GM18951 (cell line): ENCODE measurements at regions not wholly inside any gene's neighbourhood (a gene's known extent, or its start where the extent isn't known, plus 50 kb on each side); places are given as distances from the start of the nearest gene placed in this dataset.

Experiments used
- POLR2A ChIP-seq: IDR thresholded peaks from 4 replicates; pipeline ENCODE4 v1.6.1; 2011; ENCODE audit warnings: mild to moderate bottlenecking; ENCODE audit not compliant: insufficient read length, insufficient read depth; ENCODE audit errors: extremely low read depth
- in situ Hi-C: fragments of 300-500 bp; cut with MboI; formaldehyde crosslinking; loops from one replicate; pipeline ENCODE4 v1.12.0; 2022; ENCODE audit warnings: low sequenced_read_pairs, mixed read lengths, inconsistent platforms; ENCODE audit not compliant: unreplicated experiment

DNA sequence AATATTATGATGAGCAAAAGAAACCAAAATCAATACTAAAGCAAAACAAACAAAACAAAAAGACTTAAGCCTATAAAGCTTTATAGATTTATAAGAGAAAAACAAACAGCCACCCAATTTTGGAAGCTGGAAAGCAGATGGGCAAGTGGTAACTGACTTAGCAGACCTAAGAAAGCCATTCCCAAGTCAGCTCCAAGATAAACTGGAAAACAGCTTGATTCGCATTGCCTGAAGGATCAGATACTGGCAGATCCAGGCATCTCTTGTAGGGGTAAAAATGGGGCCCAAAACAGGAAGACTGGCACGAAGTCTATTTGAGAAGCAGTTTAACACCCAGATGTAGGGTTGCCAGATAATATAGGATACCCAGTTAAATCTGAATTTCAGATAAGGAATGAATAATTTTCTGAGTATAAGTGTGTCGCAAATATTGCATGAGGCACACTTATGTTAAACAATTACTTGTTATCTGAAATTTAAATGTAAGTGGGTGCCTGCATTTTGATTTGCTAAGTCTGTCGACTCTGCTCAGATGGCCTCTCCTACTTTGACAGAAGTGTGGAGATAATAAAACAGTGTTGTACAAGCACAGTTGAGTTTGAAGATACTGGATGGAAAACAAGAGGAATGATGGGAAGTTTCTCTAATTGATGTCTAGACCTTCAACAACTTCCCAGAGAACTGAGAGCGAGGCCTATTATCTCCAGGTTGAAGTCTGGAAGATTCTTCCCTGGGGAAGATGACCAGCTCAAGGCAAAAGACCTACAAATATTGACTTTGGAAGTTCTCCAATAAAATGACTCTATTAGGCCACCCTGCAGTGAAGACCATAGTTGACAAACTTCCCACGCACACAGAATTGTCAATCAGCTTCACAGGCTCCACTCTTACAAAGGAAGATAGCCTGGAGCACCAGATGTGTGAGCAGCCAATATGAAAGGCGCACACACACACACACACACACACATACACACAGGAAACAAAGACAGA is 113.4 kb downstream of the FAM50B start:
- in situ Hi-C loops: no loop called here
- TF ChIP-seq POLR2A: no peak

DNA sequence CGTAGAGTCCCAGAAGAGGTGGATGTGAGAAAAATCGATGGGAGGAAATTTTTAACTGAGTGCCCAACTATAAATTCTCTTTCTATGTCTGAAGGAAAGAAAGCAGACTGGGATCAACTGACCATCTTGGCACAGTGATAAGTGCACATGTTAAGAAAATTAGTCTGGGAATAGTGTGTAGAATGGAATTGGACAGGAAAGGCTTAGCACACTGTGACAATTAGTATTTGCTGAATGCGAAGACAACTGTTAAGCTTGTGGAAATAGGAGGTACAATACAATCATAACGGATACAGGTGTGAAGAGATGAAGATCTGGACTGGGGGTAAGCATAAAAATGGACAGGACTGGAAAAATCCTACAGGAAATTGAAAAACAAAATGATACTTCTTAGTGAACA is 114.3 kb downstream of the FAM50B start:
- in situ Hi-C loops: no loop called here
- no peak for TF ChIP-seq POLR2A

DNA sequence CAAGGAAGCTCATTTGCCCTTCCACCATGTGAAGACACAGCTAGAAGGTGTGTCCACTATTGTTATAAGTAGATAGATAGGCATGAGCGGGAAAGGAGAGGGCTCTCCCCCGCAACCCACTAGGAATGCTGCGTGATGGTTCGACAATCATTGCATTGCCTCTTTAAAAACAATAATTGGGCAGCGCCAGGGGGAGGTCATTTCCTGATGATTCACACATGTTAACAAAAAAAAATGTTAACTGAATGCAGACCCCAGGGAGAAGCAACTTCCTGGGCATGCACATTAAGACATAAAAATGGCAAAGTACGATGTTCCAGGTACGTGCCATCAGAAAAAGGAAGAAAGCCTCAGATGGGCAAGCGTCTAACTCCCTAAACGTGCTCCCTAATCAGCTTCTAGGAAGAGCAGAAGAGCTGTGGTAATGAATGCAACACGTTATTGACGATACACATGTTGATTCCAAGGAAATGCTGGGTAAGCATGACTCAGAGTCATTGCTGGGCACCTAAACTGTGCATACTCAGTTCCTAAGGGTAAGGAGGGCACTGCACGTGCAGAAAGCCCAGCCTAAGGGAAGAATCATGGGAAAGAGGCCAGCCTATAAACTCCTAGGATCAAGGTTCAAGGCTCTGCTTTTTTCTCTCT is 113.7 kb downstream of the FAM217A start:
- in situ Hi-C loops: no loop called here
- no peak for TF ChIP-seq POLR2A

DNA sequence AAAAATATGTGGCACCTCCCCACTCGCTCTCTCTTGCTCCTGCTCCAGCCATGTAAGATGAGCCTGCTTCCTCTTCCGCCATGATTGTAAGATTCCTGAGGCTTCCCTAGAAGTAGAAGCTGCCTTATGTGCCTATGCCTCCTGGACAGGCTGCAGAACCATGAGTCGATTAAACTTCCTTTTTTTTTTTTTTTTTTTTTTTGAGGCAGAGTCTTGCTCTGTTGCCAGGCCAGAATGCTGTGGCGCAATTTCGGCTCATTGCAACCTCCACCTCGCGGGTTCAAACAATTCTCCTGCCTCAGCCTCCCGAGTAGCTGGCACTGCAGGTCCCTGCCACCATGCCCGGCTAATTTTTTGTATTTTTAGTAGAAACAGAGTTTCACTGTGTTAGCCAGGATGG is 112.5 kb downstream of the FAM217A start:
- in situ Hi-C loops: no loop called here
- no peak for TF ChIP-seq POLR2A

DNA sequence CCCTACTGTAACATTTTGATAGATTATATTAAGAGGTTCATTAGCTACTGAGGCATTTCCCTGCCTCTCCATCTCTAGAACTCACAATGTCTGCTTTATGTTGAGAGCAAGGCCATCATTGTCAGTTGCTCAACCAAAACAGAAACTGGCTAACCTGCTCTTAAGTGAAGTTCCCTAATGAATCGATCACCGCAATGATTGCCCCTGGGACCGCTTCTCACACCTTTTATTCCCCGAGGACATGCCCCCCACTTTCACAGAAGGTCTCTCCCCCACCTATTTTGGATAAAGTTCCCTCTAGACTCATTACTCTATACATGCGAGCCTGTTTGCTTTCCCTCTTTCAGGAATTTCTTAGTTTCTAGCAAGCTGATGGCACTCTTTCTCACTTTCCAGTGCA is 108.8 kb downstream of the FAM217A start:
- no peak for TF ChIP-seq POLR2A
- in situ Hi-C loops: loop anchor here (10.0 kb wide), 1 partner anchor 225 kb away; no protein-coding TSS in a partner anchor

DNA sequence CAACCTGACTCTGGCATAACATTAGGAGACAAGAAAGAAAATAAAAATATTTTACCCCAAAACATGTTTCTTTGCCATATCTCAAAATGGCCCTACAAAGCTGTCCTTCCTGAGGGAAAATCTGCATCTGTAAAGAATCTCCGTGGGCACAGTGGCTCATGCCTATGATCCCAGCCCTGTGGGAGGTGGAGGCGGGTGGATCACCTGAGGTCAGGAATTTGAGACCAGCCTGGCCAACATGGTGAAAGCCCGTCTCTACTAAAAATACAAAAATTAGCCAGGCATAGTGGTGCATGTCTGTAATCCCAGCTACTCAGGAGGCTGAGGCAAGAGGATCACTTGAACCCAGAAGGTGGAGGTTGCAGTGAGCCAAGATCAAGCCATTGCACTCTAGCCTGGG is 105.8 kb downstream of the FAM217A start:
- in situ Hi-C loops: loop anchor here (10.0 kb wide), 1 partner anchor 228 kb away; no protein-coding TSS in a partner anchor

DNA sequence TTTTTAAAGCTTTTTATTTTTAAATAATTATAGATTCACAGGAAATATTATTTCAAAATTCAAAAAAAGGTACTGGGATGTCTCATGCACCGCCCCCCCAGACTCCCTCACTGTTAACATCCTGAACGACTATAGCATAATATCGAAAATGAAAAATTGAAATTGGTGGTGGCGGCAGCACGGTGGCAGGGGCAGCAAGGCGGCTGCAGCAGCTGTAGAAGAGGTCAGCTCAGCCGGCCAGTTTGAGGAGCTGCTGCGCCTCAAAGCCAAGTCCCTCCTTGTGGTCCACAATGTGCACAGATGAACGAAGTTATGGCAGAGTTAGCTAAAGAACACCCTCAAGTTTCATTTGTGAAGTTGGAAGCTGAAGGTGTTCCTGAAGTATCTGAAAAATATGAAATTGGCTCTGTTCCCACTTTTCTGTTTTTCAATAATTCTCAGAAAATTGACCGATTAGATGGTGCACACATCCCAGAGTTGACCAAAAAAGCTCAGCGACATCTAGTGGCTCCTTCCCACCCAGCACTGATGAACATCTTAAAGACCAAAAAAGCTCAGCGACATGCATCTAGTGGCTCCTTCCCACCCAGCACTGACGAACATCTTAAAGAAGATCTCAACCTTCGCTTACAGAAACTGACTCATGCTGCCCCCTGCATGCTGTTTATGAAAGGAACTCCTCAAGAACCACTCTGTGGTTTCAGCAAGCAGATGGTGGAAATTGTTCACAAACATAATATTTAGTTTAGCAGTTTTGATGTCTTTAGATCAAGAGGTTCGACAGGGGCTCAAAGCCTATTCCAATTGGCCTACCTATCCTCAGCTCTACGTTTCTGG is 100.8 kb downstream of the FAM217A start:
- in situ Hi-C loops: loop anchor here (10.0 kb wide), 1 partner anchor 233 kb away; no protein-coding TSS in a partner anchor
- TF ChIP-seq POLR2A: no peak

DNA sequence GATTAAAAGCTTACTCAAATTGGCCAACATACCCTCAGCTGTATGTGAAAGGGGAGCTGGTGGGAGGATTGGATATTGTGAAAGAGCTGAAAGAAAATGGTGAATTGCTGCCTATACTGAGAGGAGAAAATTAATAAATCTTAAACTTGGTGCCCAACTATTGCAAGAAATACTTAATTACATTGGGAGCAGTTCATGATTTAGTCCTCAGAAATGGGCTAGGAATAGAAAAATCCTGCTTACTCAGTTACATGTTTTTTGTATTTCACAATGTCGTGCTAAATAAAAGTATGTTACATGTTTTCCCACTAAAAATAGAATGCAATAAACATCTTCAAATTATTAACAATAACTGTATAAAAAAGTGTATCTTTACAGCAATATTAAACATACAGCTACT is 100.0 kb downstream of the FAM217A start:
- in situ Hi-C loops: loop anchor here (10.0 kb wide), 1 partner anchor 234 kb away; no protein-coding TSS in a partner anchor

DNA sequence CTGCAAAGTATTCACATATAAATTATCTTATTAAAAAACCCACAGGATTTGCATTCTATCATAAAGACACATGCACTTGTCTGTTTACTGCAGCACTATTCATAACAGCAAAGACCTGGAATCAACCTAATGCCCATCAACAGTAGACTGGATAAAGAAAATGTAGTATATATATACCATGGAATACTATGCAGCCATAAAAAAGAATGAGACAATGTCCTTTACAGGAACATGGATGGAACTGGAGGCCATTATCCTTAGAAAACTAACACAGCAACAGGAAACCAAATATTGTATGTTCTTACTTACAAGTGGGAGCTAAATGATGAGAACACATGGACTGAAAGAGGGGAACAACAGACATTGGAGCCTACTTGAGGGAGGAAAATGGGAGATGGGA is 97.0 kb downstream of the FAM217A start:
- no peak for TF ChIP-seq POLR2A
- in situ Hi-C loops: no loop called here

DNA sequence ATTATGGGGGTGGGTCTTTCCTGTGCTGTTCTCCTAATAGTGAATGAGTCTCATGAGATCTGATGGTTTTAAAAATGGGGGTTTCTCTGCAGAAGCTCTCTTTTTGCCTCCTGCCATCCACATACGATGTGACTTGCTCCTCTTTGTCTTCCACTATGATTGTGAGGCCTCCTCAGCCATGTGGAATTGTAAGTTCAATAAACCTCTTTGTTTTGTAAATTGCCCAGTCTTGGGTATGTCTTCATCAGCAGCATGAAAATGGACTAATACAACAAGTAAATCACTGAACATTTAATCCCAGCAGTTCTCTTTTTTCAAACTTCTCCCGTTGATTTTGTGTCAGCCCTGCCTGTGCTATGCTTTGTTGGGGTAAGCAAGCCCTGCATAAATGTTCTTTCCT is 95.2 kb downstream of the FAM217A start:
- in situ Hi-C loops: no loop called here
- TF ChIP-seq POLR2A: no peak

DNA sequence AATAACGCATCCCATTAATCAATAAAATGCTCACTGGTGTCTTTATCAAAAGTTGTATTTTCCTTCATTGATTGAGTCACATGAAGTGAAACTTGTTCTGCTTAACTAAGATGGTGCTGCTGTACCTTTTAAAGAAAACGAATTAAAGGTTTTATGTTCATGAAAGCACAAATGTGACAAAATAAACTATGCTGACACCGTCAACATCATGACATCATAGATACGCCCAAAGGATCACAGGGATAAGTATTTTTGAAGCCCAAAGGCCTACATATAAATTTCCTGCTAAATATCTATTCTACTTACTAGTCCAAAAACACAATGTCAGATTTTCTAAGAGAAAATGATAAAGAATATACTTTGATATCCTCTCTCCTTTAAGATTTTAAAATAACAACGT is 94.4 kb downstream of the FAM217A start:
- in situ Hi-C loops: no loop called here
- no peak for TF ChIP-seq POLR2A

DNA sequence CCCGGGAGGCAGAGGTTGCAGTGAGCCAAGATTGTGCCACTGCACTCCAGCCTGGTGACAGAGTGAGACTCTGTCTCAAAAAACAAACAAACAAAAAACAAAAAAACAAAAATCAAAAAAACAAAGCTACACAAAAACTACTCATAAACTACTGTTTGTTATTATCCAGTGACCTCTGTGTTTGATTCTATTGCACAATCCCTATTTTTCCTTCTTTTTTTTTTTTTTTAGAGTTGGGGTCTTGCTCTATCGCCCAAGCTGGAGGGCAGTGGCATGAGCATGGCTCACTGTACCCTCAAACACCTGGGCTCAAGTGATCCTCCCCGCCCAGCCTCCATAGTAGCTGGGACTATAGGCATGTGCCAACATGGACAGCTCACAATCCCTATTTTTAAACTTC is 92.7 kb downstream of the FAM217A start:
- in situ Hi-C loops: no loop called here
- TF ChIP-seq POLR2A: no peak

DNA sequence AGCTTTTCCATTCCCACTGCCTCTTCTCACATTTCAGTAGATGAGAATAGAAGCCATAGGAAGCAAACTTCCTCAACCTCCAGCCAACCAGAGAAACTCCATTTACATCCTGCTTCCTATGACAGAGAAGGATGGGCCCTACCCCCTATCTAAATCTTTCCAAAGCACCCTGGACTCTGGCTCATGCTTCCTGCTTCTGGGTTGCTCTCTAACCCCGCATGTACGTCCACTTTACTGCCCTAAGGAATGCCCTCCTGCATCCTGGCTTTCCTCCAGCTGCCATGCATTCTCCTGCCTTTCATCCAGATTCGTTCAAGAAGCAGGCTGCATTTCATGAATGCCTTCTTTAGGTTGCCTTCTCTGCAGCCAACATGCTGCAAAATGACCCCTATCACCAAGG is 91.9 kb downstream of the FAM217A start:
- TF ChIP-seq POLR2A: no peak
- in situ Hi-C loops: no loop called here
